ENCODE measurements at regions not wholly inside any gene's neighbourhood (a gene's known extent, or its start where the extent isn't known, plus 50 kb on each side); places are given as distances from the start of the nearest gene placed in this dataset.

DNA sequence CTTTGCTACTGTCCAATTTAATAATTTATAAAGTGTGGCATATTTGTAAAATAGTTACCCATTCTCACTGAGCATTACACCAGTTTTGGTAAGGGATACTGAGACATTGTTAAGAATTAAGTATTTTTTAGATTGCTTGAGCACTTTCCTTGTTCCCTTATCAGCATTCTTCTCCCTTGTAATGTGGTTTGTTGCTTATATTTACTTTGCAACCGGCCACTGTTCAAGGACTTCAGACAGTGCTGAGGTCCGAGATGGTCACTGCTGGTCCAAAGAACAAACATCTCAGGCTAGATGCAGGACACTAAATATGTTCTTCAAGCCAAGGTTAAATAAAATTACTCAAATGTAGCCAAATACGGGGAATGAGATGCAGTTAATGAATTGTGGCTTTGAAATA, 161.4 kb downstream of the TM9SF2 start (continued):
- TF ChIP-seq ZNF382 (CRISPR knock-in tag; IDR thresholded peaks at IDR 0.05; ENCODE audit: borderline replicate concordance), result no peak
- no peak for TF ChIP-seq POLR2AphosphoS2 (IDR thresholded peaks at IDR 0.05; ENCODE audit: low read depth, low read length)
- TF ChIP-seq THRA (CRISPR knock-in tag; IDR thresholded peaks at IDR 0.05; ENCODE audit: borderline replicate concordance), result no peak
- no peak for TF ChIP-seq NFE2L2 (IDR thresholded peaks at IDR 0.05; ENCODE audit: low read length)
- TF ChIP-seq, protein P1, sequence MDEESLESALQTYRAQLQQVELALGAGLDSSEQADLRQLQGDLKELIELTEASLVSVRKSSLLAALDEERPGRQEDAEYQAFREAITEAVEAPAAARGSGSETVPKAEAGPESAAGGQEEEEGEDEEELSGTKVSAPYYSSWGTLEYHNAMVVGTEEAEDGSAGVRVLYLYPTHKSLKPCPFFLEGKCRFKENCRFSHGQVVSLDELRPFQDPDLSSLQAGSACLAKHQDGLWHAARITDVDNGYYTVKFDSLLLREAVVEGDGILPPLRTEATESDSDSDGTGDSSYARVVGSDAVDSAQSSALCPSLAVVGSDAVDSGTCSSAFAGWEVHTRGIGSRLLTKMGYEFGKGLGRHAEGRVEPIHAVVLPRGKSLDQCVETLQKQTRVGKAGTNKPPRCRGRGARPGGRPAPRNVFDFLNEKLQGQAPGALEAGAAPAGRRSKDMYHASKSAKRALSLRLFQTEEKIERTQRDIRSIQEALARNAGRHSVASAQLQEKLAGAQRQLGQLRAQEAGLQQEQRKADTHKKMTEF (CRISPR knock-in tag; IDR thresholded peaks at IDR 0.05), result 0 out of 2 replicates have a peak, but pooled peaks have one; percentile 24
- no peak for TF ChIP-seq ZSCAN9 (CRISPR knock-in tag; IDR thresholded peaks at IDR 0.05; ENCODE audit: borderline replicate concordance)
- TF ChIP-seq MIXL1 (CRISPR knock-in tag; IDR thresholded peaks at IDR 0.05), result peak; percentile 43; the same call in 1 of the 2 replicates
- TF ChIP-seq ZMYM3 (CRISPR knock-in tag; IDR thresholded peaks at IDR 0.05), result no peak
- TF ChIP-seq PRMT3 (CRISPR knock-in tag; IDR thresholded peaks at IDR 0.05; ENCODE audit: borderline replicate concordance, low read depth), result no peak
- no peak for TF ChIP-seq ZFP36L2 (CRISPR knock-in tag; IDR thresholded peaks at IDR 0.05)
- TF ChIP-seq GZF1 (CRISPR knock-in tag; IDR thresholded peaks at IDR 0.05), result no peak
- TF ChIP-seq, protein P2, sequence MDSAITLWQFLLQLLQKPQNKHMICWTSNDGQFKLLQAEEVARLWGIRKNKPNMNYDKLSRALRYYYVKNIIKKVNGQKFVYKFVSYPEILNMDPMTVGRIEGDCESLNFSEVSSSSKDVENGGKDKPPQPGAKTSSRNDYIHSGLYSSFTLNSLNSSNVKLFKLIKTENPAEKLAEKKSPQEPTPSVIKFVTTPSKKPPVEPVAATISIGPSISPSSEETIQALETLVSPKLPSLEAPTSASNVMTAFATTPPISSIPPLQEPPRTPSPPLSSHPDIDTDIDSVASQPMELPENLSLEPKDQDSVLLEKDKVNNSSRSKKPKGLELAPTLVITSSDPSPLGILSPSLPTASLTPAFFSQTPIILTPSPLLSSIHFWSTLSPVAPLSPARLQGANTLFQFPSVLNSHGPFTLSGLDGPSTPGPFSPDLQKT (CRISPR knock-in tag; IDR thresholded peaks at IDR 0.05; ENCODE audit: borderline replicate concordance), result no peak
- peak; percentile 56; the same call in 1 of the 2 replicates for TF ChIP-seq GATAD2A (CRISPR knock-in tag; IDR thresholded peaks at IDR 0.05)
- no peak for TF ChIP-seq AGO2 (optimal IDR thresholded peaks at IDR 0.05; ENCODE audit: low read depth, low read length)
- peak in 1 of 2 experiments; percentile 63; a peak in 2 of 4 replicates for TF ChIP-seq EP300 (IDR thresholded peaks at IDR 0.05; ENCODE audit: low read depth in 2 of 2, low read length in 2 of 2)
- no peak for TF ChIP-seq EP300 (CRISPR knock-in tag; IDR thresholded peaks at IDR 0.05; ENCODE audit: borderline replicate concordance)
- TF ChIP-seq, protein P3, sequence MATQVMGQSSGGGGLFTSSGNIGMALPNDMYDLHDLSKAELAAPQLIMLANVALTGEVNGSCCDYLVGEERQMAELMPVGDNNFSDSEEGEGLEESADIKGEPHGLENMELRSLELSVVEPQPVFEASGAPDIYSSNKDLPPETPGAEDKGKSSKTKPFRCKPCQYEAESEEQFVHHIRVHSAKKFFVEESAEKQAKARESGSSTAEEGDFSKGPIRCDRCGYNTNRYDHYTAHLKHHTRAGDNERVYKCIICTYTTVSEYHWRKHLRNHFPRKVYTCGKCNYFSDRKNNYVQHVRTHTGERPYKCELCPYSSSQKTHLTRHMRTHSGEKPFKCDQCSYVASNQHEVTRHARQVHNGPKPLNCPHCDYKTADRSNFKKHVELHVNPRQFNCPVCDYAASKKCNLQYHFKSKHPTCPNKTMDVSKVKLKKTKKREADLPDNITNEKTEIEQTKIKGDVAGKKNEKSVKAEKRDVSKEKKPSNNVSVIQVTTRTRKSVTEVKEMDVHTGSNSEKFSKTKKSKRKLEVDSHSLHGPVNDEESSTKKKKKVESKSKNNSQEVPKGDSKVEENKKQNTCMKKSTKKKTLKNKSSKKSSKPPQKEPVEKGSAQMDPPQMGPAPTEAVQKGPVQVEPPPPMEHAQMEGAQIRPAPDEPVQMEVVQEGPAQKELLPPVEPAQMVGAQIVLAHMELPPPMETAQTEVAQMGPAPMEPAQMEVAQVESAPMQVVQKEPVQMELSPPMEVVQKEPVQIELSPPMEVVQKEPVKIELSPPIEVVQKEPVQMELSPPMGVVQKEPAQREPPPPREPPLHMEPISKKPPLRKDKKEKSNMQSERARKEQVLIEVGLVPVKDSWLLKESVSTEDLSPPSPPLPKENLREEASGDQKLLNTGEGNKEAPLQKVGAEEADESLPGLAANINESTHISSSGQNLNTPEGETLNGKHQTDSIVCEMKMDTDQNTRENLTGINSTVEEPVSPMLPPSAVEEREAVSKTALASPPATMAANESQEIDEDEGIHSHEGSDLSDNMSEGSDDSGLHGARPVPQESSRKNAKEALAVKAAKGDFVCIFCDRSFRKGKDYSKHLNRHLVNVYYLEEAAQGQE (IDR thresholded peaks at IDR 0.05; ENCODE audit: borderline replicate concordance in 1 of 2, low read depth in 1 of 2, low read length in 2 of 2), result no peak
- TF ChIP-seq, protein P4, sequence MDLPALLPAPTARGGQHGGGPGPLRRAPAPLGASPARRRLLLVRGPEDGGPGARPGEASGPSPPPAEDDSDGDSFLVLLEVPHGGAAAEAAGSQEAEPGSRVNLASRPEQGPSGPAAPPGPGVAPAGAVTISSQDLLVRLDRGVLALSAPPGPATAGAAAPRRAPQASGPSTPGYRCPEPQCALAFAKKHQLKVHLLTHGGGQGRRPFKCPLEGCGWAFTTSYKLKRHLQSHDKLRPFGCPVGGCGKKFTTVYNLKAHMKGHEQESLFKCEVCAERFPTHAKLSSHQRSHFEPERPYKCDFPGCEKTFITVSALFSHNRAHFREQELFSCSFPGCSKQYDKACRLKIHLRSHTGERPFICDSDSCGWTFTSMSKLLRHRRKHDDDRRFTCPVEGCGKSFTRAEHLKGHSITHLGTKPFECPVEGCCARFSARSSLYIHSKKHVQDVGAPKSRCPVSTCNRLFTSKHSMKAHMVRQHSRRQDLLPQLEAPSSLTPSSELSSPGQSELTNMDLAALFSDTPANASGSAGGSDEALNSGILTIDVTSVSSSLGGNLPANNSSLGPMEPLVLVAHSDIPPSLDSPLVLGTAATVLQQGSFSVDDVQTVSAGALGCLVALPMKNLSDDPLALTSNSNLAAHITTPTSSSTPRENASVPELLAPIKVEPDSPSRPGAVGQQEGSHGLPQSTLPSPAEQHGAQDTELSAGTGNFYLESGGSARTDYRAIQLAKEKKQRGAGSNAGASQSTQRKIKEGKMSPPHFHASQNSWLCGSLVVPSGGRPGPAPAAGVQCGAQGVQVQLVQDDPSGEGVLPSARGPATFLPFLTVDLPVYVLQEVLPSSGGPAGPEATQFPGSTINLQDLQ (CRISPR knock-in tag; IDR thresholded peaks at IDR 0.05), result no peak
- TF ChIP-seq ZBTB33 (CRISPR knock-in tag; IDR thresholded peaks at IDR 0.05), result no peak
